ENCODE measurements at regions not wholly inside any gene's neighbourhood (a gene's known extent, or its start where the extent isn't known, plus 50 kb on each side); places are given as distances from the start of the nearest gene placed in this dataset.

DNA sequence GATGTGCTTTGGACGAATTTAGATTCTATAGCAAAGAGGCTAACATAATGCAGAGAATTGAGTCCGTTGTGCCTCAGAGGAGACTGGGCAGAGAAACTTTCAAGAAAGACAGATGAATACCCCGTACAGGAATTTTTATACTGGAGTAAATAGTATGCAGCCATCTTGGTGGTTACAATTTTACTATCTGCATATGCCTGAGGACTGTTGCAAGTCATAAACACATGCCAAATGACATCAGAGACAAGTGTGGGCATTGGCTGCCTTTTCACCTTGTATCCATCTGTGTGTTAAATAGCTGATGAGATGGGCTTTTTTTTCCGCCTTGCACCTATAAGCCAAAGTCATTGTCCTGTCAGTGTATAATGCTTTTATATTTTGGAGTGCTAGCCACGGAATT is 267.5 kb upstream of the SP4 start:
- DNase-seq, result no peak

GRCh38 chr7:21167942-21168341 is 259.9 kb upstream of the SP4 start:
- no peak for DNase-seq

DNA sequence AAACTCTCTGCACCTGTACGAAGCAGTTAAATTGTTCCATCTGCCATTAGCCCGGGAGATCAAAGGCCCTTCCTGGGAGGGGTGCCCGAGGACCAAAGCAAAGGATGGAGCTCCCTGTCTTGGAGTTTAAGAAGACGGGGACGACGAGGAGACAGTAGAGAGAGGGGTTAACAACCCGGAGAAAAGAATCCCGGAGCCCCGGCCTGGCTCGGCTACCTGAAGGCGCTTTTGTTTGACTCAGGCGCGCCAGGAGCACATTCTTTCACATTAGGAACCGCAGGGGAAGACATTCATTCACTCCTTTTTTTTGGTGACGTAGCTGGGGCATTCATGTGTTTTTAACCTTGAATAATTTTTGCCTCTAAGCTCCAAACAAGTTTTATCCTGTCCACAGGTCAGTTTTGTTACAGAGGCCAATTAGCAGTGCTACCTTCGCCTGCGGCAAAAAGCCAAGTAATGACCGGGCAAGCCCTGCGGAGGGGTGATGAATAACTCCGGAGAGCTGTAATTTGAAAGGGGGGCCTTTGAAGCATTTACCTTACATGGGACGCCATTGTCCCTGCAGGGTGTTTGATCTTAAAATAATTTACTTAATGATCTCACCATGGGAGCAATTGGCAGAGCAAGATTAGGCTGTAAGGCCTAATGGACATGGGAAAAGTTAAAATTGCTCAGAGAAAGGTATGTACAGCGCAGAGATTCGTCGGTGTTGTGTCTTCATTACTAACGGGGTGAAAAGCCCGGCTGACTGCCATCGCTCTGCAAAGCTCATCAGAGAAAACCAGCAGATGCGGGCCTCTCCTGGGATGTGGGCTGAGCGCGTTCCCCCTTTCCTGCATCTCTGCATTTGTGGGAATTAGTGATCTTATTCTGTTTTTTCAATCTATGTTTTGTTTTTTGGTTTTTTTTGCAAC is 258.0 kb upstream of the SP4 start:
- DNase-seq, result no peak

DNA sequence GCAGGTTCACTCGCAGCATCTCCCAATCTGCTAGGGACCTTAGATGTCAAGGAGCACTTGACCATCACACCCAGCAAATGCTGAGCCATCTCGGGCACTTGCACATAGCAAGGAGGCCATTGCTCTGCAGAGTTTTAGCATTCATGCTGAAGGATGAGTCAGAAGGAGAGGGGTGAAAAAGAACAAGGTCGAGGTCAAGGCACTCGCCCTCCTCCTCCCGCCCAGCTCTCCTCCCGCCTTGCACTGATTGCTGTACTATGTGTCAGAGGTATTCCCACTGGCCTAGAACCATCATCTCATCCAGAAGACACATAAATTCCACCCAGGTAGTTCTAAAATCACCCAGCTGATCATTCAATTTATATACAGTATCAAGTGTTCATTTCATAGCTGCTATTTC is 255.1 kb upstream of the SP4 start:
- no peak for DNase-seq

- no peak for DNase-seq
Measured at GRCh38 chr7:21173436-21173835, 254.4 kb upstream of the SP4 start.

- no peak for DNase-seq
Measured at GRCh38 chr7:21175714-21176113, 252.2 kb upstream of the SP4 start.

GRCh38 chr7:21184942-21185652 is 242.8 kb upstream of the SP4 start:
- no peak for DNase-seq

DNA sequence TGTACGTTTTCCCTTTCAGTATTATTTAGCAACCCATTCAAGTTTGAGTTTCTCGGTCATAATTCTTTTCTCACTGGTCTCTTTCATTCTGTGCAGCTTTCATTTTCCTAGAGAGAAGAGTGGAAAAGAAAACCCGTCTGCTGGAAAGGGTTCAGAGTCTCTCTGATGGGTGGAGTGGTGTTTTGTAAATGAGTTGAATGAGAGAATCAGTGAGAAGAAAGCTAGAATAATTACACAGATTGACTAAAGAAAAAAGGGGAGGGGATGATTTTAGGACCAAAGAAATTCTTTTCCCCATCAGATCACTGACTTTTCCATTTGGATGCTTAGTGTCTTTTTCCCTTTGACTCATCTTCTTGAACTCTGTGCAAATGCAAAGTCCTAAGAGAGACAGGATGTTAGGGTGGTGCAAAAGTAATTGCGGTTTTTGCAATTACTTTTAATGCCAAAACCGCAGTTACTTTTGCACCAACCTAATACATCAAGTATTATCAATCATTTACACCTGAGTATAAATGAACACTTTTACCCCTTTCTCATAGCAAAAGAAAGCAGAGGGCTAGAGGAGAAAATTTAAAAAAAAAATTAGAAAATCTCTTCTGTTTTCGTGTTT is 242.1 kb upstream of the SP4 start:
- no peak for DNase-seq

- DNase-seq, result no peak
Measured at GRCh38 chr7:21191321-21192073, 236.4 kb upstream of the SP4 start.

GRCh38 chr7:21192657-21193056 is 235.2 kb upstream of the SP4 start:
- DNase-seq, result no peak

GRCh38 chr7:21193895-21194294 is 234.0 kb upstream of the SP4 start:
- no peak for DNase-seq

DNA sequence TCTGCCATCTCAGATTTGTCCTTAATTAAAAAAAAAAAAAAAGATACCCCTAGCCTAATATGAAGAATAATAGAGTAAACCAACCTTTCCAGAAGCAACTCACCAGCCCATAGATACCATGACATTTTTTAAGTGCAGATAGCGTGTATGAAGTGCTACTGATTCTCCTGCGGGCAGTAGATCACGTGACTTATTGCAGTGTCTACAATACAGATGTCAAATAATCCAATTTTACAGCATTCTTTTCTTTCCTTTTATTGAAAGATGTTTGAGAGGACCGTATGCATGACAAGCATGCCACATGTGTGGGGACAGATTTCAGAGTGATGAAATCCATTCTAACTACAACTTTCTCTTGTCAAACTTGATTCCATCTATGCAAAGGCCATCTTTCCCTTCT is 232.9 kb upstream of the SP4 start:
- DNase-seq, result no peak

DNA sequence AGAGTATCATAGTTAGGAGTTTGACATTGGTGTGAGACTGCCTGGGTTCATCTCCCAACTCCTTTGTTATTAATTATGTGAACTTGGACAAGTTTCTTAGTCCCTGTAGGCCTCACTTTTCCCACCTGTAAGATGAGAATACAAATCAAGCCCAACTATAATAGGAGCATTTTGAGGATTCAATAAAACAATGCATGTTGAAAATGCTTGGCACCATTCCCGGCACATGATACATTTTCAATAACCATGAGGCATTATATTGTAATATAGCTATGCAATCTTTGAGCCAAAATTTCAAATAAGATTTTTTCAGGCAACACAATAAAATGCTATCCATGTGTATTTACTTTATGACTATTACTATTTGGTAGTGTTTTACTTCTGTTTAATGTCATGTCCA is 229.0 kb upstream of the SP4 start:
- DNase-seq, result no peak

DNA sequence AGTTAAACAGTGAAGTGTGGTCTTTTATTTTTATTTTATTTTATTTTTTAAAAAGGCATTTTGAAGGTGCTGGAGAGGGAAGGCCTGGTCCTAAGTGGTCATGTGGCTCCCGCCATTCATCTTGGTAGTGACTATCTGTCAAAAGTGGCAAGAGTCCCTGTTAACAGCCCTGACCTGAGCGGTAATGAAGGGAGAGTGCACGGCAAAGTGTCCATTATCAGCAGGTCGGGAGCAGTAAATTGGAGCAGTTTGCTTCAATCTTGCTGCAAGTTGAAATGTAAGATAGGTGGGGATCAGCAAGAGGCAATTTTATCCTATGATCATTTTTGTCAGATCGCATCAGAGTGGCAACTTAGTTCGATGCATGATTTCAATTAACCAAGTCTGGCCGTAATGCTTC is 227.4 kb upstream of the SP4 start:
- DNase-seq, result no peak

GRCh38 chr7:21214657-21215056 is 213.2 kb upstream of the SP4 start:
- DNase-seq, result no peak

DNA sequence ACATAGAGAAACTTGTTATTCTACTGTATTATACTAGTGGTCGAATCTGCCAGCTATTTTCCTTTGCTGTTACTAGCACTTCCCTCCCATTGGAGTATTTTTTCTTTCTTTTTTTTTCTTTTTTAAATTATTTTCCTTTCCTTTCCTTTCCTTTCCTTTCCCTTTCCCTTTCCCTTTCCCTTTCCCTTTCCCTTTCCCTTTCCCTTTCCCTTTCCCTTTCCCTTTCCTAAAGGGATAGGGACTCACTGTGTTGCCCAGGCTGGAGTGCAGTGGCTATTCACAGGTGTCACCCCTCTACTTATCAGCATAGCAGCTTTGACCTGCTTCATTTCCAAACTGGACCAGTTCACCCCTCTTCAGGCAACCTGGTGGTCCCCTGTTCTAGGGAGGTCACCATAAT is 212.6 kb upstream of the SP4 start:
- DNase-seq, result no peak

DNA sequence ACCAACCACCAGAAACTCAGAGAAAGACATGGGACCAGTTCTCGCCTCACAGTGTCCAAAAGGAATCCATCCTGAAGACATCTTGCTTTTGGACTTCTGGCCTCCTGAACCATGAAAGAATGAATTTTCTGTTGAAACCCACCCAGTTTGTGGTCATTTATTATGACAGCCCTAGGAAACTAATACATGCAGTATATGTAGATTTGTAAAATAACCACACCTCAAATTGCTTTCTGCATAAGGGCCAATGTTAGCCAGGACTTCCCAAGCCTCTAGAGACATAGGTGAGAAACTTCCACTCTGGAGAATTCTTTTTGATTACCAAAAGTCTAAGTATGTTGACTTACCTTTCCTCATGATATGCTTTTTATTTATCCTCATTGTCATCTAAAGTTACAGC is 210.5 kb upstream of the SP4 start:
- DNase-seq, result no peak

DNA sequence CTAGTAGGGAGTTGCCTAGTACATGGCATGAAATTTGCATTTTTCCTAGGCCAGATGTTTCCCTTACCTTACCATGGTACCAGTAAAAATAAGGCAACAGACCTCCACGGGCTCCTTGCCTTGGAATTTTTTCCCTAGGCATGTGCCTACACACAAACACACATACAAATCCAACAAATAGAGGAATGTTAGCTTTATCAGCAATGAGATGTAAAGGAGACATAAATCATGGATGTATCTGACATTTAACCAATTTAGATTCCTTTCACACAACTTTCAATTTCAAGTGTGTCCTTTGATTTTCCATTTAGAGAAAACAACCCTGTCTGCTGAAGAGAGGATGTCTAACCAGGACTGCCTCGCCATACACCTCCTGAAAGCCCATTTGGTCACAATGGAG is 209.7 kb upstream of the SP4 start:
- DNase-seq, result no peak

- DNase-seq, result no peak
Measured at GRCh38 chr7:21221130-21221529, 206.8 kb upstream of the SP4 start.

DNA sequence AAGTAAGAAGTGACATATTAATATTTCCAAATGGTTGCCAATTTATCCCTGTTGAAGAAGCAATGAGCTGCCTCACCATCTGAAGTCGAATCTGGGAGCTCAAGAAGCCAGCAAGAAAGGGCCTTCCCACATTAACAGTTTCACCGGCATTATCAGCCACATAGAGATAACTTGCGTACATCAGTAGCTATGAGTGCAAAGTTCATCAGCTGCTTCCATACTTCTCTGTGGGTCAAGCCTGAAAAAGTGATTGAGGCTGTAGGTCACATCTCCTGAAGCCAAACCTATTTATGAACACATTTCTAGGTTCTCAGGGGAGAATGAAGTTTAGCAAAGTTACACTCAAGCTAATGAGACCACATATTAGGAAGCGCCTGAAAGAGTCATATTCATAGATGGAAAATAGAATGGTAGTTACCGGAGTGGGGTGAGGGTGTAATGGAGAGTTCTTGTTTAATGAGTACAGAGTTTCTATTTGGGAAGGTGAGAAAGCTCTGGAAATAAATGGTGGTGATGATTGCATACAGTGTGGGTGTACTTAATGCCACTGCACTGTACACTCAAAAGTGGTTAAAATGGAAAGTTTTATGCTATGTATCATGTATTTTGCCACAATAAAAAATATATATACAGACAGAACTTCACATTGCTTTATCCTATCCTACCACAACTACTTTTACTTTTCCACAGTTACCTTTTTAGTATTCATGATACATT is 189.3 kb upstream of the SP4 start:
- DNase-seq, result no peak

- no peak for DNase-seq
Measured at GRCh38 chr7:21243265-21243664, 184.6 kb upstream of the SP4 start.

GRCh38 chr7:21251151-21251800 is 176.6 kb upstream of the SP4 start:
- DNase-seq, result no peak

Data from NCI-H2029 treated with DMSO at 0.1 percent for 48 hours (cell line).